ENCODE measurements at regions not wholly inside any gene's neighbourhood (a gene's known extent, or its start where the extent isn't known, plus 50 kb on each side); places are given as distances from the start of the nearest gene placed in this dataset.

DNA sequence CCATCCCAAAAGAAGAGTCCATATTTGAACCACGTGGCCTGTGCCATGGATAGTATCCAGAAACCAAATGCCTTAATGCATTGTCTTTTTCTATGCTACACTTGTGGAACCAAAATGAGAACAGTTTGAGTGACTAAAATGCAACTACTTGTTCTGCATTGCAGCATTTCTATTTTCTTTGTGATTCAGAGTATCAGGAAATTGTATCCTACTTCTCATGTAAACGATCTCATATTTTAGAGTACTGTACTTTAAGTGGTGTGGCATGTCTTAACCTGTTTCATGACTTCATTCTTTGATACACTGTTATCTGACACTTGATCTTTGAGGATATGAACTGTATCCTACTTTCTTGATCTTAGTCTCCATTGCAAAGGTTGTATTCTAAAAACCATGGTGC lies 167.2 kb upstream of the WDR1 start:
- no peak overlapping the region for H3K4me3 ChIP-seq (replicated peaks in 1 of 3; ENCODE audit: insufficient read depth in 1 of 3, low read depth in 2 of 3, low read length in 3 of 3)
- TF ChIP-seq FOXK2 (IDR thresholded peaks at IDR 0.05) (no peak), RBM39 (IDR thresholded peaks at IDR 0.05; ENCODE audit: low read depth, low read length, poor library complexity, severe bottlenecking) (no peak), NFAT5 (CRISPR knock-in tag; IDR thresholded peaks at IDR 0.05) (no peak), NFKB2 (CRISPR knock-in tag; IDR thresholded peaks at IDR 0.05; ENCODE audit: borderline replicate concordance) (no peak), KDM5A (IDR thresholded peaks at IDR 0.05; ENCODE audit: borderline replicate concordance, low read length) (no peak), ZNF382 (CRISPR knock-in tag; IDR thresholded peaks at IDR 0.05; ENCODE audit: borderline replicate concordance) (no peak), HDAC2 (CRISPR knock-in tag; IDR thresholded peaks at IDR 0.05) (no peak), TP53 (CRISPR knock-in tag; conservative IDR thresholded peaks at IDR 0.05) (no peak), ZSCAN20 (CRISPR knock-in tag; IDR thresholded peaks at IDR 0.05; ENCODE audit: borderline replicate concordance) (no peak), SATB2 (CRISPR knock-in tag; IDR thresholded peaks at IDR 0.05) (no peak)
- TF ChIP-seq, protein P1, sequence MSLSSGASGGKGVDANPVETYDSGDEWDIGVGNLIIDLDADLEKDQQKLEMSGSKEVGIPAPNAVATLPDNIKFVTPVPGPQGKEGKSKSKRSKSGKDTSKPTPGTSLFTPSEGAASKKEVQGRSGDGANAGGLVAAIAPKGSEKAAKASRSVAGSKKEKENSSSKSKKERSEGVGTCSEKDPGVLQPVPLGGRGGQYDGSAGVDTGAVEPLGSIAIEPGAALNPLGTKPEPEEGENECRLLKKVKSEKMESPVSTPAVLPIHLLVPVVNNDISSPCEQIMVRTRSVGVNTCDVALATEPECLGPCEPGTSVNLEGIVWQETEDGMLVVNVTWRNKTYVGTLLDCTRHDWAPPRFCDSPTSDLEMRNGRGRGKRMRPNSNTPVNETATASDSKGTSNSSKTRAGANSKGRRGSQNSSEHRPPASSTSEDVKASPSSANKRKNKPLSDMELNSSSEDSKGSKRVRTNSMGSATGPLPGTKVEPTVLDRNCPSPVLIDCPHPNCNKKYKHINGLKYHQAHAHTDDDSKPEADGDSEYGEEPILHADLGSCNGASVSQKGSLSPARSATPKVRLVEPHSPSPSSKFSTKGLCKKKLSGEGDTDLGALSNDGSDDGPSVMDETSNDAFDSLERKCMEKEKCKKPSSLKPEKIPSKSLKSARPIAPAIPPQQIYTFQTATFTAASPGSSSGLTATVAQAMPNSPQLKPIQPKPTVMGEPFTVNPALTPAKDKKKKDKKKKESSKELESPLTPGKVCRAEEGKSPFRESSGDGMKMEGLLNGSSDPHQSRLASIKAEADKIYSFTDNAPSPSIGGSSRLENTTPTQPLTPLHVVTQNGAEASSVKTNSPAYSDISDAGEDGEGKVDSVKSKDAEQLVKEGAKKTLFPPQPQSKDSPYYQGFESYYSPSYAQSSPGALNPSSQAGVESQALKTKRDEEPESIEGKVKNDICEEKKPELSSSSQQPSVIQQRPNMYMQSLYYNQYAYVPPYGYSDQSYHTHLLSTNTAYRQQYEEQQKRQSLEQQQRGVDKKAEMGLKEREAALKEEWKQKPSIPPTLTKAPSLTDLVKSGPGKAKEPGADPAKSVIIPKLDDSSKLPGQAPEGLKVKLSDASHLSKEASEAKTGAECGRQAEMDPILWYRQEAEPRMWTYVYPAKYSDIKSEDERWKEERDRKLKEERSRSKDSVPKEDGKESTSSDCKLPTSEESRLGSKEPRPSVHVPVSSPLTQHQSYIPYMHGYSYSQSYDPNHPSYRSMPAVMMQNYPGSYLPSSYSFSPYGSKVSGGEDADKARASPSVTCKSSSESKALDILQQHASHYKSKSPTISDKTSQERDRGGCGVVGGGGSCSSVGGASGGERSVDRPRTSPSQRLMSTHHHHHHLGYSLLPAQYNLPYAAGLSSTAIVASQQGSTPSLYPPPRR (CRISPR knock-in tag; IDR thresholded peaks at IDR 0.05; ENCODE audit: borderline replicate concordance), result no peak
- H3K27ac ChIP-seq (ENCODE audit: extremely low read length, insufficient read depth, low read length), result no peak overlapping the region
- H3K27me3 ChIP-seq (ENCODE audit: control insufficient read depth in 1 of 2, insufficient read depth in 2 of 2, low read length in 2 of 2), result peaks cover 0 to 3% of the 10 kb centered on the region in 2 experiments; a peak in 2 of 5 replicates
- BruUV-seq (replicated peaks), result no TSS peak
- no peak overlapping the region for H3K9ac ChIP-seq (ENCODE audit: insufficient read depth, low read depth, low read length)
- FAIRE-seq (no peak), ATAC-seq (no peak), DNase-seq (ENCODE audit: low spot score) (no peak)
- WGBS (ENCODE audit: low lambda C conversion rate), result 2% methylated on average over 2 of the region's 2 CpGs
- ChIA-PET CTCF (ENCODE audit: low intra/inter-chr PET ratio, low total read pairs) (no interaction called here), POLR2A (no interaction called here)
- in situ Hi-C loops (cut with HindIII; ENCODE audit: extremely low pct_ligation_motif_present, low pct_unique_long_range_greater_than_20kb), result no loop called here
- H3K36me3 ChIP-seq (replicated peaks in 1 of 2; ENCODE audit: control insufficient read depth in 1 of 2, insufficient read depth in 2 of 2, low read length in 2 of 2), result no peaks in the 10 kb centered on the region
- H3K79me2 ChIP-seq (ENCODE audit: insufficient read depth, low read length), result no peaks in the 10 kb centered on the region
- H4K20me1 ChIP-seq (ENCODE audit: insufficient read depth, low read length), result no peaks in the 10 kb centered on the region
- H3K4me1 ChIP-seq (ENCODE audit: insufficient read depth, low read length), result no peaks in the 10 kb centered on the region
- H3K9me3 ChIP-seq (ENCODE audit: low read length), result no peaks in the 10 kb centered on the region
- intact Hi-C loops (cut with micrococcal nuclease; ENCODE audit: unreplicated experiment), result no loop called here
- H3K4me2 ChIP-seq (ENCODE audit: low read depth, low read length), result no peak overlapping the region
- no peak overlapping the region for H2AFZ ChIP-seq (ENCODE audit: low read length)
